ENCODE measurements at regions not wholly inside any gene's neighbourhood (a gene's known extent, or its start where the extent isn't known, plus 50 kb on each side); places are given as distances from the start of the nearest gene placed in this dataset.

GRCh38 chr15:69600556-69601085 is 148.0 kb downstream of the RPLP1 start:
- H3K36me3 Mint-ChIP-seq (ENCODE audit: unreplicated experiment), result peaks cover 9% of the 10 kb centered on the region
- DNase-seq, result no peak
- no peaks in the 10 kb centered on the region for H3K4me1 Mint-ChIP-seq (ENCODE audit: low read depth, unreplicated experiment)
- no peak for TF ChIP-seq CTCF (IDR thresholded peaks at IDR 0.05; ENCODE audit: partially characterized antibody, unreplicated experiment)
- H3K4me3 Mint-ChIP-seq (ENCODE audit: unreplicated experiment), result no peak overlapping the region
- H3K27me3 Mint-ChIP-seq (ENCODE audit: unreplicated experiment), result peaks cover 17% of the 10 kb centered on the region
- H3K27ac Mint-ChIP-seq (ENCODE audit: unreplicated experiment), result no peak overlapping the region
- H3K9me3 Mint-ChIP-seq (ENCODE audit: unreplicated experiment), result peaks cover 1% of the 10 kb centered on the region

- H3K4me1 Mint-ChIP-seq (ENCODE audit: low read depth, unreplicated experiment), result no peaks in the 10 kb centered on the region
- H3K27me3 Mint-ChIP-seq (ENCODE audit: unreplicated experiment), result peaks cover 17% of the 10 kb centered on the region
- TF ChIP-seq CTCF (IDR thresholded peaks at IDR 0.05; ENCODE audit: partially characterized antibody, unreplicated experiment), result no peak
- no peak for DNase-seq
- H3K27ac Mint-ChIP-seq (ENCODE audit: unreplicated experiment), result no peak overlapping the region
- H3K9me3 Mint-ChIP-seq (ENCODE audit: unreplicated experiment), result peaks cover 1% of the 10 kb centered on the region
- H3K36me3 Mint-ChIP-seq (ENCODE audit: unreplicated experiment), result peaks cover 9% of the 10 kb centered on the region
- no peak overlapping the region for H3K4me3 Mint-ChIP-seq (ENCODE audit: unreplicated experiment)
Observed at GRCh38 chr15:69601711-69602504, 149.3 kb downstream of the RPLP1 start.

- Mint-ChIP-seq H3K27ac (ENCODE audit: unreplicated experiment) (no peak overlapping the region), H3K36me3 (ENCODE audit: unreplicated experiment) (peaks cover 10% of the 10 kb centered on the region), H3K9me3 (ENCODE audit: unreplicated experiment) (peaks cover 1% of the 10 kb centered on the region), H3K4me1 (ENCODE audit: low read depth, unreplicated experiment) (no peaks in the 10 kb centered on the region), H3K27me3 (ENCODE audit: unreplicated experiment) (peaks cover 15% of the 10 kb centered on the region), H3K4me3 (ENCODE audit: unreplicated experiment) (no peak overlapping the region)
- no peak for DNase-seq
- no peak for TF ChIP-seq CTCF (IDR thresholded peaks at IDR 0.05; ENCODE audit: partially characterized antibody, unreplicated experiment)
Observed at GRCh38 chr15:69602921-69603320, 150.3 kb downstream of the RPLP1 start.

- Mint-ChIP-seq H3K27ac (ENCODE audit: unreplicated experiment) (no peak overlapping the region), H3K4me1 (ENCODE audit: low read depth, unreplicated experiment) (no peaks in the 10 kb centered on the region), H3K27me3 (ENCODE audit: unreplicated experiment) (peaks cover 12% of the 10 kb centered on the region), H3K9me3 (ENCODE audit: unreplicated experiment) (peaks cover 4% of the 10 kb centered on the region), H3K4me3 (ENCODE audit: unreplicated experiment) (no peak overlapping the region), H3K36me3 (ENCODE audit: unreplicated experiment) (peaks cover 6% of the 10 kb centered on the region)
- no peak for DNase-seq
- no peak for TF ChIP-seq CTCF (IDR thresholded peaks at IDR 0.05; ENCODE audit: partially characterized antibody, unreplicated experiment)
Observed at GRCh38 chr15:69603369-69604071, 150.9 kb downstream of the RPLP1 start.

- peaks cover 5% of the 10 kb centered on the region for H3K36me3 Mint-ChIP-seq (ENCODE audit: unreplicated experiment)
- peaks cover 6% of the 10 kb centered on the region for H3K9me3 Mint-ChIP-seq (ENCODE audit: unreplicated experiment)
- H3K4me1 Mint-ChIP-seq (ENCODE audit: low read depth, unreplicated experiment), result no peaks in the 10 kb centered on the region
- TF ChIP-seq CTCF (IDR thresholded peaks at IDR 0.05; ENCODE audit: partially characterized antibody, unreplicated experiment), result no peak
- no peak for DNase-seq
- no peak overlapping the region for H3K4me3 Mint-ChIP-seq (ENCODE audit: unreplicated experiment)
- peaks cover 9% of the 10 kb centered on the region for H3K27me3 Mint-ChIP-seq (ENCODE audit: unreplicated experiment)
- no peak overlapping the region for H3K27ac Mint-ChIP-seq (ENCODE audit: unreplicated experiment)
Observed at GRCh38 chr15:69604072-69604411, 151.4 kb downstream of the RPLP1 start.

Data from glutamatergic neuron (in vitro differentiated cells).